Heart right ventricle (tissue), 16 donors: ENCODE measurements at regions not wholly inside any gene's neighbourhood (a gene's known extent, or its start where the extent isn't known, plus 50 kb on each side); places are given as distances from the start of the nearest gene placed in this dataset.

Experiments used
- ATAC-seq, 8 donors: fragments of 200-7000 bp; cut with Tn5 transposase; one replicate each; pipeline ENCODE4 v1.9.1; 2020; ENCODE audit warnings: mild to moderate bottlenecking in 8 of 8, moderate library complexity in 8 of 8, moderate number of reproducible peaks in 1 of 8
- DNase-seq, 2 donors: peaks; one replicate each; pipeline ENCODE4 v3.0.0-alpha.2; 2020
- H3K27ac ChIP-seq, 10 donors: fragments of 200-600 bp; sonication (generic) in 2 of 10; one replicate each; pipeline versions ENCODE4 v1.5.0 to v1.8.0; 2020 to 2022; ENCODE audit warnings: mild to moderate bottlenecking in 3 of 10
- H3K27me3 ChIP-seq, 7 donors: fragments of 200-600 bp; one replicate each; pipeline ENCODE4 v1.8.0; 2021 to 2022; ENCODE audit warnings: mild to moderate bottlenecking in 2 of 7
- H3K36me3 ChIP-seq, 9 donors: fragments of 200-600 bp; sonication (generic) in 1 of 9; one replicate each; pipeline versions ENCODE4 v1.5.0 to v1.8.0; 2020 to 2022; ENCODE audit warnings: mild to moderate bottlenecking in 2 of 9
- H3K4me1 ChIP-seq, 9 donors: fragments of 200-600 bp; sonication (generic) in 1 of 9; one replicate each; pipeline versions ENCODE4 v1.5.0 to v1.8.0; 2020 to 2022; ENCODE audit warnings: mild to moderate bottlenecking in 4 of 9
- H3K4me3 ChIP-seq, 10 donors: fragments of 200-600 bp; sonication (generic) in 2 of 10; one replicate each; pipeline versions ENCODE4 v1.5.0 to v1.8.0; 2020 to 2022; ENCODE audit warnings: mild to moderate bottlenecking in 7 of 10, moderate library complexity in 2 of 10
- H3K9me3 ChIP-seq, 11 donors: fragments of 200-600 bp in 10 of 11; sonication (generic) in 2 of 11; one replicate each; pipeline versions ENCODE4 v1.5.0 to v1.8.0; 2013 to 2022; ENCODE audit warnings: mild to moderate bottlenecking in 2 of 11, control low read depth in 1 of 11, moderate library complexity in 1 of 11
- CTCF ChIP-seq, 9 donors: fragments of 200-600 bp; sonication (generic) in 2 of 9; IDR thresholded peaks; one replicate each; pipeline versions ENCODE4 v1.5.0 to v1.8.0; 2021 to 2022; ENCODE audit warnings: antibody characterized with exemption in 9 of 9, mild to moderate bottlenecking in 5 of 9, moderate library complexity in 1 of 9
- WGBS, 2 donors: extraction: QIAGEN DNeasy Blood & Tissue Kit; methylation state at CpG; one replicate each; pipeline ENCODE4 v1.1.7; 2013; ENCODE audit warnings: inconsistent platforms in 1 of 2; 5-methylcytosine and 5-hydroxymethylcytosine counted together
- intact Hi-C, 10 donors: fragments of 100-400 bp; cut with DNase I; formaldehyde crosslinking; loops; one replicate each; pipeline versions ENCODE4 v1.11.1 to v1.14.2; 2022
- donor health status: Arrhythmogenic right ventricular cardiomyopathy.
- donor health status: ischemic (EF 13 %, LVEDD 7.1; RV severe dilation, severe dysfunction).
- donor health status: healthy with polysubstance abuse.
- donor health status: DM: no; HTN: yes; CAD: no.
- donor health status: DM: no; HTN: no; CAD: no.
- donor health status: ischemic (EF 25% LVEDD 6.9; RV normal size, moderate dysfunction).
- donor health status: ischemic (EF 25% LVEDD 5.7; RV mildly dilated, moderate dysfunction).
- donor health status: healthy.
- donor health status: DM: yes; HTN: yes; CAD: no.
- donor health status: Ischemic cardiomyopathy.
- donor health status: ischemic (EF 35%, LVEDD 5.7; RV mildly dilated, moderate dysfunction).
- donor health status: nonischemic (EF 11% LVEDD 7.7; RV severe dilation, severe dysfunction).
- donor health status: DM: yes; HTN: yes; CAD: no.
- donor health status: PGD.
- donor health status: ischemic (EF 29% LVEDD 5.4; RV normal size, mild dysfunction).
- donor health status: nonischemic (EF 23%, LVEDD 6.1; RV moderate dilation, normal function).

DNA sequence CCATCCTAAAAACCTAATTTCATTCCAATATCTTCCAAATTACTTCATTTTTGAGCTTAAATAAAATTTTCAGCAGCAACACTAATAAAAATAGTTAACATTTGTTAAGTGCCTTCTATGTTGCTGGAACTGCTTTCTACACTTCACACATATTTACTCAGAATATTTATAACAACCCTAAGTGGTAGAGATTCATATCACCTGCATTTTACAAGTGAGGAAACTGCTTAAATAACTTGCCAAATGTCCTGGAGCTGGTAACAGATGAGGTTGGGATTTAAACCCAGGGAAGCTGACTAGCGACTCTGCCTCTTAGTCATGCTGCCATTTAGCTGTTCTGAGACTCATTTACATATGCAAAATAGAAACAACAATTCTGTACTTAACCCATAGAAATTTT, 86.1 kb upstream of the PBX1 start:
- WGBS, 2 donors = 64 to 71% methylated on average over 1 of the region's 1 CpG
- Histone ChIP-seq H3K4me3 (no peak overlapping the region), H3K27ac (no peak overlapping the region), H3K9me3 (no peaks in the 10 kb centered on the region), H3K27me3 (no peaks in the 10 kb centered on the region), H3K4me1 (peaks cover 0 to 22% (median 4%) of the 10 kb centered on the region in 9 donors), H3K36me3 (no peaks in the 10 kb centered on the region)
- DNase-seq (no peak), ATAC-seq (no peak)
- no peak for TF ChIP-seq CTCF (IDR thresholded peaks at IDR 0.05)
- intact Hi-C loops = no loop called here

DNA sequence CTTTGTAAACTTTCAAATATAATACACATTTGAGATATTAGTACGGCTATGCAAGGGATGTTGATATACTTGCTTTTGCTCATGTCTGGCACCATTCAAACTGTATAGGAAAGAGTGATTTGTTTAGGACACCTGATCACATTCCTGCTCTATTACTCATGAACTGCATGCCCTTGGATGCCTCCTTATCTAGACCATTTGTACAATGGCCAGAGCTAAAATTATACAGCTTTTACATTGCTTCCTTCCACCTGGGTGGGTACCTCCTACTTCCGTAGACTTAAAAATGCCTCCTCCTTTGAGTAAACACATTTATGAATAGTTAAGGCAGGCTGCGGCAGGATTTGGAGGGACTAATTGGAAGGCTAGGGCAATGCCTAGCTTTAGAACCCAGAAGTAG, 85.4 kb upstream of the PBX1 start:
- no peak overlapping the region for H3K27ac ChIP-seq
- H3K36me3 ChIP-seq = no peaks in the 10 kb centered on the region
- intact Hi-C loops = no loop called here
- DNase-seq (no peak), ATAC-seq (peak in 7 of 8 donors; percentile 62 to 91 (median 75))
- H3K9me3 ChIP-seq = no peaks in the 10 kb centered on the region
- 39 to 45% methylated on average over 3 of the region's 3 CpGs for WGBS, 2 donors
- no peaks in the 10 kb centered on the region for H3K27me3 ChIP-seq
- no peak overlapping the region for H3K4me3 ChIP-seq
- H3K4me1 ChIP-seq = peaks cover 0 to 22% (median 4%) of the 10 kb centered on the region in 9 donors
- TF ChIP-seq CTCF (IDR thresholded peaks at IDR 0.05) = no peak

DNA sequence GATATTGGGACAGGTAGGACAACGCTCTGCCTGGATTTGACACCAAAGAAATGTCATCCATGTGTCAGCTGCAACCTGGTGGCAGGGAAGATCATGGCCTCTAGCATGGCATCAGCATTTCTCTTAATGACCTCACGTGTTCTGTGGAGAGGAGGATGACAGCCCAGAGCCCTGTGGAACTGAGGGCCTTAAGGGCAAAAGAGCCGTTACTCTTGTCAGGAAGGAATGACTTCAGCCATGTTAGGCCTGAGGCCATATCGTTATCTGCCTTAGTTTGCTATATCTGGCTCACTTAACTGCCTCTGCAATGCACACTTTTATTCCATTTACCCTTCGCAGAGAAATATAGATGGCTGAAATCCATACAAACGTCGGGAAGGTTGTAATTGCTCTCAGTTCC, 83.2 kb upstream of the PBX1 start:
- ATAC-seq = no peak
- no peak for TF ChIP-seq CTCF (IDR thresholded peaks at IDR 0.05)

DNA sequence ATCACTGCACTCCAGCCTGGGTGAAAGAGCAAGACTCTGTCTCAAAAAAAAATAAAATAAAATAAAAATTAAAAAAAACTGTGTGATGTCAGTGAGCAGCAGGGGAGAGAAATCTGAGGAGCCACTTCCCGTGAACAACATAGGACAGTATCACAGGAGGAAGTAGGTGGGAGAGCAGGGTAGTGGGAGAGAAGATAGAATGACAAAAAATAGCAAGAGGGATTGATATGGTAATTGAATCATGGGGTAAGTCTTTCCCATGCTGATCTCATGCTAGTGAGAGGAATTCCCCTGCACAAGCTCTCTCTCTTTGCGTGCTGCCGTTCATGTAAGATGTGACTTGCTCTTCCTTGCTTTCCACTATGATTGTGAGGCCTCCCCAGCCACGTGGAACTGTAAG, 81.6 kb upstream of the PBX1 start:
- DNase-seq = no peak
- WGBS, 2 donors = 74 to 88% methylated on average over 4 of the region's 4 CpGs
- H3K36me3 ChIP-seq = no peaks in the 10 kb centered on the region
- ATAC-seq = no peak
- intact Hi-C loops = loop anchor here in 1 of 10 donors (5.0 kb wide), 1 partner anchor 1115 kb away; no protein-coding TSS in a partner anchor
- peaks cover 0 to 19% (median 4%) of the 10 kb centered on the region in 9 donors for H3K4me1 ChIP-seq
- no peak overlapping the region for H3K27ac ChIP-seq
- no peak overlapping the region for H3K4me3 ChIP-seq
- no peaks in the 10 kb centered on the region for H3K9me3 ChIP-seq
- no peak for TF ChIP-seq CTCF (IDR thresholded peaks at IDR 0.05)
- no peaks in the 10 kb centered on the region for H3K27me3 ChIP-seq

More for the DNA sequence above, 83.2 kb upstream of the PBX1 start:
- no peaks in the 10 kb centered on the region for H3K27me3 ChIP-seq
- peaks cover 0 to 24% (median 4%) of the 10 kb centered on the region in 9 donors for H3K4me1 ChIP-seq
- WGBS, 2 donors = 62% methylated on average over 7 of the region's 7 CpGs
- no peak overlapping the region for H3K4me3 ChIP-seq
- H3K27ac ChIP-seq = no peak overlapping the region
- H3K9me3 ChIP-seq = no peaks in the 10 kb centered on the region
- no peak for DNase-seq
- H3K36me3 ChIP-seq = no peaks in the 10 kb centered on the region
- intact Hi-C loops = loop anchor here in 1 of 10 donors (5.0 kb wide), 1 partner anchor 1114 kb away; no protein-coding TSS in a partner anchor
